CD14-positive monocyte (primary cell): ENCODE measurements at regions not wholly inside any gene's neighbourhood (a gene's known extent, or its start where the extent isn't known, plus 50 kb on each side); places are given as distances from the start of the nearest gene placed in this dataset.

Experiments
- DNase-seq, 3 donors: peaks; one replicate each; pipeline ENCODE4 v3.0.0-alpha.2; 2011 to 2022
- H2AFZ ChIP-seq: 2 replicates; pipeline ENCODE4 v1.6.0; 2012; ENCODE audit warnings: mild to moderate bottlenecking, low read depth, low read length, inconsistent platforms; ENCODE audit not compliant: insufficient read depth, poor library complexity, severe bottlenecking
- H3K27ac ChIP-seq, 2 donors: 1 replicate in 1 of 2; 2 replicates in 1 of 2; pipeline ENCODE4 v1.5.1; 2012 to 2013; ENCODE audit warnings: low read length in 2 of 2, control low read depth in 1 of 2, inconsistent platforms in 1 of 2, low read depth in 1 of 2, mild to moderate bottlenecking in 1 of 2
- H3K27me3 ChIP-seq, 2 donors: one replicate each; pipeline versions ENCODE4 v1.6.0 to v1.6.1; 2011 to 2013; ENCODE audit warnings: low read length in 2 of 2; ENCODE audit not compliant: control insufficient read depth in 2 of 2, insufficient read depth in 2 of 2
- H3K36me3 ChIP-seq, 2 donors: replicated peaks in 1 of 2; 1 replicate in 1 of 2; 2 replicates in 1 of 2; pipeline versions ENCODE4 v1.5.1 to v1.6.1; 2012 to 2013; ENCODE audit warnings: low read length in 2 of 2, control low read depth in 1 of 2, inconsistent platforms in 1 of 2, mild to moderate bottlenecking in 1 of 2; ENCODE audit not compliant: insufficient read depth in 2 of 2, control insufficient read depth in 1 of 2
- H3K4me1 ChIP-seq, 2 donors: 1 replicate in 1 of 2; 2 replicates in 1 of 2; pipeline versions ENCODE4 v1.5.1 to v1.6.1; 2012 to 2013; ENCODE audit warnings: low read length in 2 of 2, control low read depth in 1 of 2, inconsistent platforms in 1 of 2, mild to moderate bottlenecking in 1 of 2, moderate library complexity in 1 of 2; ENCODE audit not compliant: insufficient read depth in 2 of 2, control insufficient read depth in 1 of 2
- H3K4me2 ChIP-seq: replicated peaks from 2 replicates; pipeline ENCODE3; 2012; ENCODE audit warnings: low read length, moderate library complexity, mild to moderate bottlenecking; ENCODE audit not compliant: poor library complexity, severe bottlenecking; ENCODE audit errors: extremely low read depth
- H3K4me3 ChIP-seq, 3 experiments: fragments of 200-600 bp in 1 of 3; sonication (generic) in 1 of 3; replicated peaks in 1 of 3; 1 replicate in 2 of 3; 2 replicates in 1 of 3; pipeline ENCODE4 v1.5.1; 2011 to 2013; ENCODE audit warnings: low read length in 3 of 3, mild to moderate bottlenecking in 3 of 3, control low read depth in 2 of 3, low read depth in 2 of 3, inconsistent platforms in 1 of 3, moderate library complexity in 1 of 3
- H3K79me2 ChIP-seq: 2 replicates; pipeline ENCODE4 v1.6.0; 2012; ENCODE audit warnings: mild to moderate bottlenecking, control low read depth, inconsistent platforms, low read length, moderate library complexity; ENCODE audit not compliant: insufficient read depth
- H3K9ac ChIP-seq: 2 replicates; pipeline ENCODE4 v1.6.0; 2017; ENCODE audit warnings: low read length, mild to moderate bottlenecking; ENCODE audit not compliant: insufficient read depth, poor library complexity, severe bottlenecking
- H3K9me3 ChIP-seq, 2 donors: replicated peaks in 1 of 2; 1 replicate in 1 of 2; 2 replicates in 1 of 2; pipeline versions ENCODE4 v1.5.1 to v1.6.1; 2012 to 2013; ENCODE audit warnings: low read length in 2 of 2, control low read depth in 1 of 2; ENCODE audit not compliant: control insufficient read depth in 1 of 2, insufficient read depth in 1 of 2
- H4K20me1 ChIP-seq: 2 replicates; pipeline ENCODE4 v1.6.0; 2012; ENCODE audit warnings: mild to moderate bottlenecking, low read length, control low read depth, moderate library complexity; ENCODE audit not compliant: insufficient read depth
- H3K27ac Mint-ChIP-seq, 7 donors: one replicate each; pipeline ENCODE4 v1.8.0; 2020; ENCODE audit warnings: mild to moderate bottlenecking in 7 of 7, mixed read lengths in 7 of 7, moderate library complexity in 6 of 7, inconsistent platforms in 2 of 7
- H3K27me3 Mint-ChIP-seq, 3 donors: one replicate each; pipeline ENCODE4 v1.8.0; 2021 to 2022; ENCODE audit warnings: low read depth in 3 of 3, mild to moderate bottlenecking in 3 of 3, mixed read lengths in 3 of 3, moderate library complexity in 3 of 3, inconsistent platforms in 1 of 3
- H3K36me3 Mint-ChIP-seq, 2 donors: one replicate each; pipeline ENCODE4 v1.8.0; 2020; ENCODE audit warnings: mixed read lengths in 2 of 2, inconsistent platforms in 1 of 2, mild to moderate bottlenecking in 1 of 2
- H3K4me1 Mint-ChIP-seq: one replicate; pipeline ENCODE4 v1.8.0; 2020; ENCODE audit warnings: mild to moderate bottlenecking, mixed read lengths
- H3K4me3 Mint-ChIP-seq, 2 donors: one replicate each; pipeline ENCODE4 v1.8.0; 2020; ENCODE audit warnings: mild to moderate bottlenecking in 2 of 2, mixed read lengths in 2 of 2, moderate library complexity in 1 of 2
- H3K9me3 Mint-ChIP-seq, 7 donors: one replicate each; pipeline ENCODE4 v1.8.0; 2020 to 2022; ENCODE audit warnings: mixed read lengths in 7 of 7, mild to moderate bottlenecking in 6 of 7, moderate library complexity in 6 of 7, inconsistent platforms in 2 of 7
- WGBS: methylation state at CpG from one replicate; pipeline ENCODE4 v1.1.5; 2013; ENCODE audit warnings: missing lambda C conversion rate; ENCODE audit not compliant: insufficient coverage; 5-methylcytosine and 5-hydroxymethylcytosine counted together
- intact Hi-C, 2 donors: fragments of 100-400 bp; cut with micrococcal nuclease; formaldehyde crosslinking; loops; one replicate each; pipeline versions ENCODE4 v1.15.0 to v1.15.1; 2023
- TF ChIP-seq, protein P1 (sequence below): fragments of 200-600 bp; IDR thresholded peaks from one replicate; pipeline ENCODE4 v1.8.0; 2022; ENCODE audit warnings: antibody characterized with exemption, mild to moderate bottlenecking

DNA sequence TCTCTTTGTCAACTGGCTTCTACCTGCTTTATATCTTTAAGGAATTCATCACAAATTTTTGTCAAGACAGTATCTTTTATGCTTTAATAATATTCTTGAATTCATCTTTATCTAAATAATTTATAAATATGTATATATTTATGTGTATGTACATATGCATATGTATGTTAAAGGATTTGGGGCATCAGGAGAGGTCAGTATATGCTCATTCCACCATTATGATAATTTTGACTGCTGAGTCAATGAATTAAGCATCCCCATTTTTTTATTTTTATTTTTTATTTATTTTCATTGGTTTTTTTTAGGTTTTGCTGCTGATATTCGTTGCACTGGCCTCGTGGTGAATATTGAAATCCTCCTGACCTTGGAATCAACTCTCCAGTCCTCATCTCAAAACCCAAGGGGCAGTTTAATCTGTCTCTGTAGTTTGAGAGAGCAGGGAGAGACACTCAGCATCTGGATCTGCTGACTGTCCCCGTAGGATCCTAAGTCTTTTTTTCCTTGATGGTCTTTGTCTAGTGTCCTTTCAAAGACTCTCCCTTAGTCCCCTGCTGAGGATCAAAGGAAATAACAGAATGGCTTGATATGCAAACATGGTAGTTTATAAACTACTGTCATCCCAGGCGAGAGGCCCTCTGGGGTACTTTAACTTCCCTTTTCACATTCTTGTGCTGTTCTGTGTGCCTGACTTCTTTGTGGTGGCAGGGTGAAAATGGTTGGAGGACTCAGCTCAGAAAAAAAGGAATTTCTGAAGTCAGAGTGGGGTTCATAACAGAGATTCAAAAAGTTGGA lies 218.7 kb downstream of the DIO2 start:
- H3K36me3 Mint-ChIP-seq, result no peaks in the 10 kb centered on the region
- Histone ChIP-seq H3K36me3 (no peaks in the 10 kb centered on the region), H3K27me3 (no peaks in the 10 kb centered on the region), H3K4me1 (no peaks in the 10 kb centered on the region), H3K4me3 (no peak overlapping the region), H3K79me2 (no peaks in the 10 kb centered on the region), H3K9ac (no peak overlapping the region), H2AFZ (no peak overlapping the region), H4K20me1 (no peaks in the 10 kb centered on the region), H3K9me3 (peaks cover 0 to 4% of the 10 kb centered on the region in 2 donors), H3K27ac (no peak overlapping the region), H3K4me2 (no peak overlapping the region)
- intact Hi-C loops, result no loop called here
- no peaks in the 10 kb centered on the region for H3K4me1 Mint-ChIP-seq
- peaks cover 2 to 6% (median 2%) of the 10 kb centered on the region in 7 donors for H3K9me3 Mint-ChIP-seq
- no CpG with 5 or more reads among the region's 4 CpGs for WGBS
- no peak overlapping the region for H3K4me3 Mint-ChIP-seq
- no peak overlapping the region for H3K27ac Mint-ChIP-seq
- TF ChIP-seq, protein P1, sequence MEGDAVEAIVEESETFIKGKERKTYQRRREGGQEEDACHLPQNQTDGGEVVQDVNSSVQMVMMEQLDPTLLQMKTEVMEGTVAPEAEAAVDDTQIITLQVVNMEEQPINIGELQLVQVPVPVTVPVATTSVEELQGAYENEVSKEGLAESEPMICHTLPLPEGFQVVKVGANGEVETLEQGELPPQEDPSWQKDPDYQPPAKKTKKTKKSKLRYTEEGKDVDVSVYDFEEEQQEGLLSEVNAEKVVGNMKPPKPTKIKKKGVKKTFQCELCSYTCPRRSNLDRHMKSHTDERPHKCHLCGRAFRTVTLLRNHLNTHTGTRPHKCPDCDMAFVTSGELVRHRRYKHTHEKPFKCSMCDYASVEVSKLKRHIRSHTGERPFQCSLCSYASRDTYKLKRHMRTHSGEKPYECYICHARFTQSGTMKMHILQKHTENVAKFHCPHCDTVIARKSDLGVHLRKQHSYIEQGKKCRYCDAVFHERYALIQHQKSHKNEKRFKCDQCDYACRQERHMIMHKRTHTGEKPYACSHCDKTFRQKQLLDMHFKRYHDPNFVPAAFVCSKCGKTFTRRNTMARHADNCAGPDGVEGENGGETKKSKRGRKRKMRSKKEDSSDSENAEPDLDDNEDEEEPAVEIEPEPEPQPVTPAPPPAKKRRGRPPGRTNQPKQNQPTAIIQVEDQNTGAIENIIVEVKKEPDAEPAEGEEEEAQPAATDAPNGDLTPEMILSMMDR, result no peak
- DNase-seq, result no peak
- no peaks in the 10 kb centered on the region for H3K27me3 Mint-ChIP-seq

- Mint-ChIP-seq H3K4me3 (no peak overlapping the region), H3K27me3 (no peaks in the 10 kb centered on the region), H3K9me3 (peaks cover 0 to 6% (median 2%) of the 10 kb centered on the region in 7 donors), H3K27ac (no peak overlapping the region), H3K36me3 (no peaks in the 10 kb centered on the region), H3K4me1 (no peaks in the 10 kb centered on the region)
- H4K20me1 ChIP-seq, result no peaks in the 10 kb centered on the region
- peaks cover 0 to 4% of the 10 kb centered on the region in 2 donors for H3K9me3 ChIP-seq
- no peak overlapping the region for H2AFZ ChIP-seq
- no peaks in the 10 kb centered on the region for H3K4me1 ChIP-seq
- H3K36me3 ChIP-seq, result no peaks in the 10 kb centered on the region
- no peaks in the 10 kb centered on the region for H3K79me2 ChIP-seq
- intact Hi-C loops, result no loop called here
- no peak overlapping the region for H3K27ac ChIP-seq
- H3K27me3 ChIP-seq, result no peaks in the 10 kb centered on the region
- WGBS, result 92% methylated on average over 3 of the region's 3 CpGs
- TF ChIP-seq, protein P1, result no peak
- no peak for DNase-seq
- H3K4me3 ChIP-seq, result no peak overlapping the region
- no peak overlapping the region for H3K9ac ChIP-seq
- H3K4me2 ChIP-seq, result no peak overlapping the region
Observed at GRCh38 chr14:79991866-79992265, 219.4 kb downstream of the DIO2 start.
